Gastrocnemius medialis (tissue), 4 donors: ENCODE measurements at regions not wholly inside any gene's neighbourhood (a gene's known extent, or its start where the extent isn't known, plus 50 kb on each side); places are given as distances from the start of the nearest gene placed in this dataset.

Source experiments
- POLR2A ChIP-seq, 2 donors: fragments of 450-650 bp; IDR thresholded peaks; one replicate each; pipeline ENCODE4 v1.6.1; 2017; ENCODE audit warnings: antibody characterized with exemption in 2 of 2, mild to moderate bottlenecking in 2 of 2, moderate library complexity in 2 of 2
- TF ChIP-seq, protein P1 (sequence below), 5 experiments: fragments of 450-650 bp in 3 of 5; fragments of 200-600 bp in 2 of 5; sonication (generic) in 2 of 5; IDR thresholded peaks in 4 of 5; conservative IDR thresholded peaks in 1 of 5; 1 replicate in 4 of 5; 2 replicates in 1 of 5; pipeline ENCODE4 v1.5.1; 2016 to 2019; ENCODE audit warnings: antibody characterized with exemption in 5 of 5, mild to moderate bottlenecking in 3 of 5, moderate library complexity in 3 of 5

DNA sequence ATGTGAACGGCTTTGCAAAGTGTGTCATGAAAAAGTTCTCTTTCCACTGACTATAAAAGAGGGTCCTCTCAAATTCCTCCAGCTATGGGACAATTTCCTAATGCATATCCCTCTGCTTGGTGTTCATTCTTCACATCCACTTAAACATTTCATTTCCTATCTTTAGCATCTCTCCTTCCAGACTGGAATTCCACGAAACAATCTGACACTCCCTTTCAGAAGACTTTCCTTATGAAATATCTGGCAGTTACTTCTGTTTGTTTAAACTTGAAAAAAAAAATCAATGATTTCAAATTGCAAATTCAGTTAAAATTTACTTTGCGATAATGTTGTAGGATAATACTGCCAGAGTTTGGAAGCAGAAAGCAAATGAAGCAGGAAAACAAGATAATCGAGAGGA is 105.8 kb upstream of the SELENOK start:
- TF ChIP-seq, protein P1, sequence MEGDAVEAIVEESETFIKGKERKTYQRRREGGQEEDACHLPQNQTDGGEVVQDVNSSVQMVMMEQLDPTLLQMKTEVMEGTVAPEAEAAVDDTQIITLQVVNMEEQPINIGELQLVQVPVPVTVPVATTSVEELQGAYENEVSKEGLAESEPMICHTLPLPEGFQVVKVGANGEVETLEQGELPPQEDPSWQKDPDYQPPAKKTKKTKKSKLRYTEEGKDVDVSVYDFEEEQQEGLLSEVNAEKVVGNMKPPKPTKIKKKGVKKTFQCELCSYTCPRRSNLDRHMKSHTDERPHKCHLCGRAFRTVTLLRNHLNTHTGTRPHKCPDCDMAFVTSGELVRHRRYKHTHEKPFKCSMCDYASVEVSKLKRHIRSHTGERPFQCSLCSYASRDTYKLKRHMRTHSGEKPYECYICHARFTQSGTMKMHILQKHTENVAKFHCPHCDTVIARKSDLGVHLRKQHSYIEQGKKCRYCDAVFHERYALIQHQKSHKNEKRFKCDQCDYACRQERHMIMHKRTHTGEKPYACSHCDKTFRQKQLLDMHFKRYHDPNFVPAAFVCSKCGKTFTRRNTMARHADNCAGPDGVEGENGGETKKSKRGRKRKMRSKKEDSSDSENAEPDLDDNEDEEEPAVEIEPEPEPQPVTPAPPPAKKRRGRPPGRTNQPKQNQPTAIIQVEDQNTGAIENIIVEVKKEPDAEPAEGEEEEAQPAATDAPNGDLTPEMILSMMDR (IDR thresholded peaks at IDR 0.05 in 4 of 5, conservative IDR thresholded peaks at IDR 0.05 in 1 of 5): no peak
- TF ChIP-seq POLR2A (IDR thresholded peaks at IDR 0.05): no peak
